Prostate gland (tissue), 2 donors: ENCODE measurements at regions not wholly inside any gene's neighbourhood (a gene's known extent, or its start where the extent isn't known, plus 50 kb on each side); places are given as distances from the start of the nearest gene placed in this dataset.

Source experiments
- CTCF ChIP-seq, 4 experiments: fragments of 200-600 bp in 2 of 4; fragments of 450-650 bp in 2 of 4; sonication (generic) in 2 of 4; IDR thresholded peaks; 1 replicate in 3 of 4; 2 replicates in 1 of 4; pipeline ENCODE4 v1.5.1; 2016 to 2019; ENCODE audit warnings: antibody characterized with exemption in 4 of 4, mild to moderate bottlenecking in 2 of 4, moderate library complexity in 2 of 4
- POLR2A ChIP-seq: fragments of 450-650 bp; IDR thresholded peaks from one replicate; pipeline ENCODE4 v1.6.1; 2016; ENCODE audit warnings: antibody characterized with exemption, mild to moderate bottlenecking
- POLR2AphosphoS5 ChIP-seq: sonication (generic); formaldehyde crosslinking; IDR thresholded peaks from one replicate; pipeline ENCODE4 v1.6.1; 2017; ENCODE audit warnings: antibody characterized with exemption

GRCh38 chrX:140040386-140040785 is 75.1 kb upstream of the CXorf66 start:
- TF ChIP-seq CTCF (IDR thresholded peaks at IDR 0.05), result no peak
- TF ChIP-seq POLR2AphosphoS5, result no peak
- no peak for TF ChIP-seq POLR2A
